ENCODE measurements at regions not wholly inside any gene's neighbourhood (a gene's known extent, or its start where the extent isn't known, plus 50 kb on each side); places are given as distances from the start of the nearest gene placed in this dataset.

DNA sequence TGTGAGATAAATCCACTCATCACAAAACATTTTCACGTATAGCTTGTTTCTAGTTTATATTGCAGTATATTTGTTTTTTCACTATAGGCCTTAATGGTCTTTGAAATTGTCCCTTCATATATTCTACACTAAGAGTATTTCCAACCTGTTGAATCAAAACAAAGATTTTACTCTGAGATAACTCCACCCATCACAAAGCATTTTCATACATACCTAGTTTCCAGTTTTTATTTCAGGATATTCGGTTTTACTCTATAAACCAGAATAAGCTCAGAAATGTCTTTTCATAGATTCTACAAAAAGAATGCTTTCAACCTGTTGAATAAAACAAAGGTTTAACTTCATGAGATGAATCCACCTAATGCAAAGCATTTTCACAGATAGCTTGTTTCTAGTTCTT is 1528.7 kb downstream of the UQCRFS1 start:
- TF ChIP-seq CTCF (IDR thresholded peaks at IDR 0.05; ENCODE audit: insufficient read depth, low read depth, low read length, missing control alignments), result no peak
- no peak overlapping the region for H3K4me3 ChIP-seq (ENCODE audit: low read length)

GRCh38 chr19:27681972-27682371 is 1531.0 kb downstream of the UQCRFS1 start:
- H3K4me3 ChIP-seq (ENCODE audit: low read length), result no peak overlapping the region
- no peak for DNase-seq (ENCODE audit: low read depth)
- TF ChIP-seq CTCF (IDR thresholded peaks at IDR 0.05; ENCODE audit: insufficient read depth, low read depth, low read length, missing control alignments), result no peak

More for the DNA sequence above, 1528.7 kb downstream of the UQCRFS1 start:
- DNase-seq (ENCODE audit: low read depth), result no peak

- no peak overlapping the region for H3K4me3 ChIP-seq (ENCODE audit: low read length)
- no peak for TF ChIP-seq CTCF (IDR thresholded peaks at IDR 0.05; ENCODE audit: insufficient read depth, low read depth, low read length, missing control alignments)
- DNase-seq (ENCODE audit: low read depth), result no peak
Observed at GRCh38 chr19:27679905-27680304, 1533.0 kb downstream of the UQCRFS1 start.

- no peak for DNase-seq (ENCODE audit: low read depth)
Observed at GRCh38 chr19:27679399-27679798, 1533.6 kb downstream of the UQCRFS1 start.

GRCh38 chr19:27676877-27677276 is 1536.1 kb downstream of the UQCRFS1 start:
- no peak overlapping the region for H3K4me3 ChIP-seq (ENCODE audit: low read length)
- no peak for TF ChIP-seq CTCF (IDR thresholded peaks at IDR 0.05; ENCODE audit: insufficient read depth, low read depth, low read length, missing control alignments)
- no peak for DNase-seq (ENCODE audit: low read depth)

More at GRCh38 chr19:27679399-27679798, 1533.6 kb downstream of the UQCRFS1 start:
- no peak overlapping the region for H3K4me3 ChIP-seq (ENCODE audit: low read length)
- no peak for TF ChIP-seq CTCF (IDR thresholded peaks at IDR 0.05; ENCODE audit: insufficient read depth, low read depth, low read length, missing control alignments)

DNA sequence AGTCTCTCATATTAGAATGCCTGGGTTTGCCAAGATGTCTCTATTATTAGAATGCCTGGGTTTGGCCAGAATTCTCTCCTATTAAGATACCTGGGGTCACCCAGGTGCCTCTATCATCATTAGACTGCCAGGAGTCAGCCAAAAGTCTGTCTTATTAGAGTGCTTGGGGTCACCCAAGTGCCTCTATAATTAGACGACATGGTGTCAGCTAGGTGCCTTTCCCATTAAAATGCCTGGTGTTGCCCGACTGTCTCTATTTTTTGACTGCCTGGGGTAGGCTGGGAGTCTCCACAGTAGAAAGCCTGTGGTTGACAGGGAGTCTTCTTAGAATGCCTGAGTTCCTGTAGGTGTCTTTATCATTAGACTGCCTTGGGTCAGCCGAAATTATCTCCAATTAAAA is 1536.6 kb downstream of the UQCRFS1 start:
- no peak for TF ChIP-seq CTCF (IDR thresholded peaks at IDR 0.05; ENCODE audit: insufficient read depth, low read depth, low read length, missing control alignments)
- no peak for DNase-seq (ENCODE audit: low read depth)
- no peak overlapping the region for H3K4me3 ChIP-seq (ENCODE audit: low read length)

DNA sequence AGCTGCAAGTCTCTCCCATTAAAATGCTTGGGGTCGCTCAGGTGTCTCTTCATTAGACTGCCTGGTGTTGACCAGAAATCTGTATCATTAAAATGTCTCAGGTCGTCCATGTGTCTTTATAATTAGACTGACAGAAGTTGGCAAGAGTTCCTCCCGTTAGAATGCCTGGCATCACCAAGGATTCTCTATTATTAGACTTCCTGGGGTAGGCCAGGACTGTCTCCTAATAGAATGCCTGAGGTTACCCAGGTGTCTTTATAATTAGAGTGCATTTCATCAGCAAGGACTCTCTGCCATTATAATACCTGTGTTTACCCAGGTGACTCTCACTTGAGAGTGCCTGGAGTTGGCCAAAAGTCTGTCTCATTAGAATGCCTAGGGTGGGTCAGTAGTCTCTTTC is 1537.2 kb downstream of the UQCRFS1 start:
- DNase-seq (ENCODE audit: low read depth), result no peak
- TF ChIP-seq CTCF (IDR thresholded peaks at IDR 0.05; ENCODE audit: insufficient read depth, low read depth, low read length, missing control alignments), result no peak
- no peak overlapping the region for H3K4me3 ChIP-seq (ENCODE audit: low read length)

Measured in epithelial cell of esophagus (primary cell).